K562 (cell line): ENCODE measurements at regions not wholly inside any gene's neighbourhood (a gene's known extent, or its start where the extent isn't known, plus 50 kb on each side); places are given as distances from the start of the nearest gene placed in this dataset.

Source experiments
- BRCA1 ChIP-seq, 2 experiments: fragments of 450-650 bp in 1 of 2; sonication (generic) in 1 of 2; formaldehyde crosslinking in 1 of 2; IDR thresholded peaks; 2 replicates each; pipeline versions ENCODE4 v1.5.0 to v1.6.1; 2017 to 2020; ENCODE audit warnings: mild to moderate bottlenecking in 1 of 2, missing genetic modification reagents in 1 of 2
- EHMT2 ChIP-seq: fragments of 450-650 bp; IDR thresholded peaks from 2 replicates; pipeline ENCODE4 v1.6.1; 2018; ENCODE audit warnings: antibody characterized with exemption
- FOXJ3 ChIP-seq: sonication (generic); formaldehyde crosslinking; IDR thresholded peaks from 2 replicates; pipeline ENCODE4 v1.4.0; 2020; ENCODE audit warnings: mild to moderate bottlenecking, missing genetic modification reagents
- GTF2A2 ChIP-seq: IDR thresholded peaks from 2 replicates; pipeline ENCODE4 v1.6.1; 2016; ENCODE audit warnings: mild to moderate bottlenecking, missing genetic modification characterization, missing compliant biosample characterization
- HDAC1 ChIP-seq, 2 experiments: fragments of 450-650 bp; IDR thresholded peaks; 2 replicates each; pipeline ENCODE4 v1.6.1; 2016 to 2017; ENCODE audit warnings: inconsistent platforms in 1 of 2, mild to moderate bottlenecking in 1 of 2, moderate library complexity in 1 of 2
- MECOM ChIP-seq: fragments of 250-450 bp; sonication (Bioruptor Pico); IDR thresholded peaks from 2 replicates; pipeline ENCODE4 v1.8.0; 2022; ENCODE audit warnings: inconsistent platforms
- NCOR1 ChIP-seq: fragments of 450-650 bp; IDR thresholded peaks from 2 replicates; pipeline ENCODE4 v1.6.1; 2016; ENCODE audit warnings: mild to moderate bottlenecking, moderate library complexity
- NFE2L1 ChIP-seq: fragments of 450-650 bp; IDR thresholded peaks from 2 replicates; pipeline ENCODE4 v1.6.1; 2016; ENCODE audit warnings: missing genetic modification characterization, low read depth, mild to moderate bottlenecking, missing compliant biosample characterization, moderate library complexity, borderline replicate concordance
- NKRF ChIP-seq: fragments of 450-650 bp; IDR thresholded peaks from 2 replicates; pipeline ENCODE4 v1.6.1; 2016; ENCODE audit warnings: borderline replicate concordance
- POLR2AphosphoS2 ChIP-seq: IDR thresholded peaks from 2 replicates; pipeline ENCODE4 v1.6.1; 2012; ENCODE audit warnings: low read length, improper control_type of control experiment
- PREB ChIP-seq: sonication (generic); formaldehyde crosslinking; IDR thresholded peaks from 2 replicates; pipeline ENCODE4 v1.8.1; 2023; ENCODE audit warnings: mild to moderate bottlenecking, missing genetic modification reagents
- SAFB ChIP-seq: fragments of 200-400 bp; formaldehyde crosslinking; IDR thresholded peaks from 2 replicates; pipeline ENCODE4 v1.6.1; 2017; ENCODE audit warnings: low read depth, low read length, borderline replicate concordance
- SNIP1 ChIP-seq: fragments of 450-650 bp; IDR thresholded peaks from 2 replicates; pipeline ENCODE4 v1.7.1; 2017; ENCODE audit warnings: low read depth, mild to moderate bottlenecking
- SPI1 ChIP-seq: IDR thresholded peaks from 2 replicates; pipeline ENCODE4 v1.6.1; 2011; ENCODE audit warnings: low read depth, low read length, control low read depth, borderline replicate concordance
- TCF15 ChIP-seq: fragments of 250-450 bp; sonication (Bioruptor Pico); IDR thresholded peaks from 2 replicates; pipeline ENCODE4 v1.8.0; 2022; ENCODE audit warnings: moderate library complexity, mild to moderate bottlenecking, inconsistent platforms
- TRIM28 ChIP-seq: fragments of 450-650 bp; IDR thresholded peaks from 2 replicates; pipeline ENCODE4 v1.6.1; 2017
- XRCC5 ChIP-seq: fragments of 200-400 bp; formaldehyde crosslinking; IDR thresholded peaks from 2 replicates; pipeline ENCODE4 v1.6.1; 2017; ENCODE audit warnings: low read depth, mild to moderate bottlenecking, low read length
- ZBTB43 ChIP-seq: sonication (generic); formaldehyde crosslinking; IDR thresholded peaks from 2 replicates; pipeline ENCODE4 v1.8.0; 2023; ENCODE audit warnings: mild to moderate bottlenecking, missing genetic modification reagents
- ZFP91 ChIP-seq: sonication (generic); formaldehyde crosslinking; IDR thresholded peaks from 2 replicates; pipeline ENCODE4 v1.8.0; 2022; ENCODE audit warnings: mild to moderate bottlenecking, missing genetic modification reagents
- ZKSCAN1 ChIP-seq: fragments of 150-350 bp; IDR thresholded peaks from 2 replicates; pipeline ENCODE4 v1.6.1; 2016; ENCODE audit warnings: low read depth, low read length
- ZNF324 ChIP-seq: fragments of 250-450 bp; sonication (Bioruptor Pico); IDR thresholded peaks from 2 replicates; pipeline ENCODE4 v1.4.0; 2020; ENCODE audit warnings: mild to moderate bottlenecking
- ZNF431 ChIP-seq: sonication (generic); formaldehyde crosslinking; IDR thresholded peaks from 2 replicates; pipeline ENCODE4 v1.8.0; 2022; ENCODE audit warnings: mild to moderate bottlenecking, missing genetic modification reagents
- ZNF445 ChIP-seq: fragments of 250-450 bp; sonication (Bioruptor Pico); IDR thresholded peaks from 2 replicates; pipeline ENCODE4 v1.4.0; 2020; ENCODE audit warnings: low read depth, mild to moderate bottlenecking, moderate library complexity
- ZNF644 ChIP-seq: fragments of 200-800 bp; sonication (Bioruptor generic); IDR thresholded peaks from 2 replicates; pipeline ENCODE4 v1.6.1; 2016; ENCODE audit warnings: low read depth, missing genetic modification characterization, missing compliant biosample characterization

GRCh38 chr7:25643770-25644394, 415.6 kb upstream of the NPVF start (continued):
- TF ChIP-seq GTF2A2 (peak; percentile 53; the same call in 1 of the 2 replicates), ZBTB43 (CRISPR knock-in tag) (no peak), EHMT2 (no peak), POLR2AphosphoS2 (no peak), SPI1 (no peak), NKRF (no peak), ZKSCAN1 (no peak), MECOM (CRISPR knock-in tag) (no peak), ZNF324 (CRISPR knock-in tag) (no peak), BRCA1 (IDR thresholded peaks at IDR 0.05) (no peak), BRCA1 (CRISPR knock-in tag; IDR thresholded peaks at IDR 0.05) (no peak), FOXJ3 (no peak), ZFP91 (CRISPR knock-in tag) (no peak), ZNF431 (CRISPR knock-in tag) (no peak), HDAC1 (IDR thresholded peaks at IDR 0.05) (no peak), ZNF445 (CRISPR knock-in tag) (no peak), NCOR1 (no peak), TRIM28 (no peak), NFE2L1 (tag) (0 out of 2 replicates have a peak, but pooled peaks have one; percentile 33), PREB (CRISPR knock-in tag) (no peak), ZNF644 (tag) (peak; percentile 86), SNIP1 (no peak), SAFB (no peak), XRCC5 (no peak), TCF15 (CRISPR knock-in tag) (no peak)
